ENCODE measurements at regions not wholly inside any gene's neighbourhood (a gene's known extent, or its start where the extent isn't known, plus 50 kb on each side); places are given as distances from the start of the nearest gene placed in this dataset.
"Not testable (repeated sequence)": the region's sequence is repeated elsewhere in the genome, so short reads cannot be mapped to it uniquely, and the experiment has no call there.

DNA sequence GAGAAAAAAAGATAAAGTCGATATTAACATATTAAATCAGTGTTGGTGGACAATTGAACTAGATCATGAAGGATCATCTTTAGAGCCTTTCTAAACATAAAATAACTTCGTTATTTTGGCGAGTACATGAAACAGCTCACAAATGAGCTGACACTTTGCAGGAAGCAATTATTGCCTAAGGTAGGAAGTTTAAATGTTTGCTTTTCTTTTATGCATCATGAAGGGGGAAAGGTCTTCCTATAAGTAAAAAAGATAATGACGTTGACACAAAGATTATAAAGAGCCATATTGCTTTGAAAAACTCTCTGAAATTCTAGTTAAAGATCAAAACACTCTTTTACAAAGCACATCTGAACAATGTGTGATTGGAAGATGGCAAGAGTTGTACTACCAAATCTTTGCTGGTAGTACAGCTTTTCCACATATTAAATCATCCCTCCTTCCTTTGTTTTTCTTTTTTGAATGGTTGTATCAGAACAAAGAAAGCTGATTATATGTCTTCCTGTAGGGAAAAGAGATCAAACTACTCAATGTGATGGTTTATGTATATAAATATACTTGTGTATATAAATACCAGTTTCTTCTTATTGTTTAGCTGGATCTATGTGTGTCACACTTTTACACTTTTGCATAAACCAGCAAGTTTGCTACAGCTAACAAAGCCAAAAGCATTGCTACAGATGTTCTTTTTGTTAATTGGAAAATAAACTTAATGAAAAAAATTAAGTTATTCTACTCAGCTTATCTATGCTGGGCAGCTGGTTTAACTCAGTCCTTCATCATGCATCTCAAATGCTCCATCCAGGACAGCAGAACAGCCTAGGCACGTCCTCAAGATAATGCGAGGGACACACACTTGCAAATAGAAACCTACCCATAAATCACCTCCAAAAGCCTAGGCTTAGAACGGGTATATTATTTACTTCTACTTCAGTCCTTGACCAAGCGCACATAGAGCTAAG, 850.8 kb upstream of the ROBO1 start:
- TF ChIP-seq, protein P1, sequence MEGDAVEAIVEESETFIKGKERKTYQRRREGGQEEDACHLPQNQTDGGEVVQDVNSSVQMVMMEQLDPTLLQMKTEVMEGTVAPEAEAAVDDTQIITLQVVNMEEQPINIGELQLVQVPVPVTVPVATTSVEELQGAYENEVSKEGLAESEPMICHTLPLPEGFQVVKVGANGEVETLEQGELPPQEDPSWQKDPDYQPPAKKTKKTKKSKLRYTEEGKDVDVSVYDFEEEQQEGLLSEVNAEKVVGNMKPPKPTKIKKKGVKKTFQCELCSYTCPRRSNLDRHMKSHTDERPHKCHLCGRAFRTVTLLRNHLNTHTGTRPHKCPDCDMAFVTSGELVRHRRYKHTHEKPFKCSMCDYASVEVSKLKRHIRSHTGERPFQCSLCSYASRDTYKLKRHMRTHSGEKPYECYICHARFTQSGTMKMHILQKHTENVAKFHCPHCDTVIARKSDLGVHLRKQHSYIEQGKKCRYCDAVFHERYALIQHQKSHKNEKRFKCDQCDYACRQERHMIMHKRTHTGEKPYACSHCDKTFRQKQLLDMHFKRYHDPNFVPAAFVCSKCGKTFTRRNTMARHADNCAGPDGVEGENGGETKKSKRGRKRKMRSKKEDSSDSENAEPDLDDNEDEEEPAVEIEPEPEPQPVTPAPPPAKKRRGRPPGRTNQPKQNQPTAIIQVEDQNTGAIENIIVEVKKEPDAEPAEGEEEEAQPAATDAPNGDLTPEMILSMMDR (IDR thresholded peaks at IDR 0.05; ENCODE audit: insufficient read depth, low read length, poor library complexity, severe bottlenecking): no peak
- Histone ChIP-seq H3K36me3 (ENCODE audit: control insufficient read depth, insufficient read depth, low read length) (no peaks in the 10 kb centered on the region), H3K27me3 (replicated peaks; ENCODE audit: control insufficient read depth, insufficient read depth, low read length) (no peaks in the 10 kb centered on the region), H3K4me3 (replicated peaks; ENCODE audit: low read depth, low read length) (no peak overlapping the region)
- no peak for DNase-seq (ENCODE audit: extremely low read depth, insufficient read length)

GRCh38 chr3:80612366-80612765, 844.6 kb upstream of the ROBO1 start:
- Histone ChIP-seq H3K36me3 (ENCODE audit: control insufficient read depth, insufficient read depth, low read length) (no peaks in the 10 kb centered on the region), H3K4me3 (replicated peaks; ENCODE audit: low read depth, low read length) (no peak overlapping the region), H3K27me3 (replicated peaks; ENCODE audit: control insufficient read depth, insufficient read depth, low read length) (no peaks in the 10 kb centered on the region)
- TF ChIP-seq, protein P1 (IDR thresholded peaks at IDR 0.05; ENCODE audit: insufficient read depth, low read length, poor library complexity, severe bottlenecking): no peak
- no peak for DNase-seq (ENCODE audit: extremely low read depth, insufficient read length)

DNA sequence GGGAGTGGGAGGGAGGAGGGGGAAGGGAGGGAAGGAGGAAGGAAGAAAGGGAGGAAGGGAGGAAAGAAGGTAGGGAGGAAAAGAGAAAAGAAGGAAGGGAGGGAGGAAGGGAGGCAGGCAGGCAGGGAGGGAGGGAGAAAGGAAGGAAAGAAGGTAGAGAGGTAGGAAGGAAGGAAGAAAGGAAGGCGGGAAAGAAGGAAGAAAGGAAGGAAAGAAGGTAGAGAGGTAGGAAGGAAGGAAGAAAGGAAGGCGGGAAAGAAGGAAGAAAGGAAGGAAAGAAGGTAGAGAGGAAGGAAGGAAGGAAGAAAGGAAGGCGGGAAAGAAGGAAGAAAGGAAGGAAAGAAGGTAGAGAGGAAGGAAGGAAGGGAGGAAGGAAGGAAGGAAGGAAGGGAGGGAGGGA, 840.3 kb upstream of the ROBO1 start:
- not testable (repeated sequence) for H3K36me3 ChIP-seq (ENCODE audit: control insufficient read depth, insufficient read depth, low read length); H3K4me3 ChIP-seq (replicated peaks; ENCODE audit: low read depth, low read length); H3K27me3 ChIP-seq (replicated peaks; ENCODE audit: control insufficient read depth, insufficient read depth, low read length); DNase-seq (ENCODE audit: extremely low read depth, insufficient read length)

GRCh38 chr3:80606073-80606472, 838.3 kb upstream of the ROBO1 start:
- Histone ChIP-seq H3K27me3 (replicated peaks; ENCODE audit: control insufficient read depth, insufficient read depth, low read length) (no peaks in the 10 kb centered on the region), H3K36me3 (ENCODE audit: control insufficient read depth, insufficient read depth, low read length) (no peaks in the 10 kb centered on the region), H3K4me3 (replicated peaks; ENCODE audit: low read depth, low read length) (no peak overlapping the region)
- TF ChIP-seq, protein P1 (IDR thresholded peaks at IDR 0.05; ENCODE audit: insufficient read depth, low read length, poor library complexity, severe bottlenecking): no peak
- DNase-seq (ENCODE audit: extremely low read depth, insufficient read length): no peak

DNA sequence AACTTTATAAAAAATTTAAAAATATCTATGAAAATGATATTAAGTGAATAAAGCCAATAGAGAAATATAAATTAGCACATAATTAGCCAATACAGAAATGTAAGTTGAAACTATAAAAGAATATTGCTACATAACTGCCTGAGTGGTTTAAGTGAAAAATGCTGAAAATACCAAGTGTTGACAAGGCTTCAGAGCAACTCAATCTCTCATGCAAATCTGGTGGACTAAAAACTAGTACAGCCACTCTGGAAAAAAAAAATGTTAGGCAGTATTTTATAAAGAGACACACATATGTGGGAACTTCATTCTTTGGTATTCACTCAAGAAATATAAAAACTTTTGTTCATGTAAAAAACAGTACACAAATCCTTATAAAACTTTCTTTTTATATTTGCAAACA, 833.7 kb upstream of the ROBO1 start:
- no peaks in the 10 kb centered on the region for H3K27me3 ChIP-seq (replicated peaks; ENCODE audit: control insufficient read depth, insufficient read depth, low read length)
- DNase-seq (ENCODE audit: extremely low read depth, insufficient read length): no peak
- H3K4me3 ChIP-seq (replicated peaks; ENCODE audit: low read depth, low read length): no peak overlapping the region
- no peaks in the 10 kb centered on the region for H3K36me3 ChIP-seq (ENCODE audit: control insufficient read depth, insufficient read depth, low read length)
- TF ChIP-seq, protein P1 (IDR thresholded peaks at IDR 0.05; ENCODE audit: insufficient read depth, low read length, poor library complexity, severe bottlenecking): no peak

- no peak overlapping the region for H3K4me3 ChIP-seq (replicated peaks; ENCODE audit: low read depth, low read length)
- no peaks in the 10 kb centered on the region for H3K36me3 ChIP-seq (ENCODE audit: control insufficient read depth, insufficient read depth, low read length)
- H3K27me3 ChIP-seq (replicated peaks; ENCODE audit: control insufficient read depth, insufficient read depth, low read length): no peaks in the 10 kb centered on the region
- TF ChIP-seq, protein P1 (IDR thresholded peaks at IDR 0.05; ENCODE audit: insufficient read depth, low read length, poor library complexity, severe bottlenecking): no peak
- DNase-seq (ENCODE audit: extremely low read depth, insufficient read length): no peak
Observed at GRCh38 chr3:80592792-80593191, 825.0 kb upstream of the ROBO1 start.

Measured in GM06990 (cell line).